Liver (tissue), 3 donors: ENCODE measurements at regions not wholly inside any gene's neighbourhood (a gene's known extent, or its start where the extent isn't known, plus 50 kb on each side); places are given as distances from the start of the nearest gene placed in this dataset.

Experiments used
- CTCF ChIP-seq: fragments of 150-350 bp; IDR thresholded peaks from 2 replicates; pipeline ENCODE4 v1.5.1; 2017; ENCODE audit warnings: improper control_type of control experiment, low read depth, low read length; ENCODE audit not compliant: missing input control
- EGR1 ChIP-seq, 2 donors: IDR thresholded peaks; 2 replicates each; pipeline ENCODE4 v1.6.1; 2016 to 2018; ENCODE audit warnings: antibody characterized with exemption in 2 of 2, low read depth in 2 of 2
- FOXA2 ChIP-seq: IDR thresholded peaks from 2 replicates; pipeline ENCODE4 v1.6.1; 2016; ENCODE audit warnings: antibody characterized with exemption
- HNF4A ChIP-seq, 2 donors: conservative IDR thresholded peaks; 2 replicates each; pipeline ENCODE4 v1.6.1; 2016; ENCODE audit warnings: antibody characterized with exemption in 2 of 2, mild to moderate bottlenecking in 2 of 2
- RAD21 ChIP-seq, 2 donors: IDR thresholded peaks; 2 replicates each; pipeline ENCODE4 v1.6.1; 2016; ENCODE audit warnings: antibody characterized with exemption in 2 of 2, mild to moderate bottlenecking in 2 of 2
- TAF1 ChIP-seq: conservative IDR thresholded peaks from 2 replicates; pipeline ENCODE4 v1.6.1; 2016; ENCODE audit warnings: antibody characterized with exemption, mild to moderate bottlenecking
- ZBTB33 ChIP-seq: IDR thresholded peaks from 2 replicates; pipeline ENCODE4 v1.6.1; 2016; ENCODE audit warnings: antibody characterized with exemption
- TF ChIP-seq, protein P1 (sequence below): IDR thresholded peaks from 2 replicates; pipeline ENCODE4 v1.6.1; 2016; ENCODE audit warnings: antibody characterized with exemption
- donor health status: healthy.
- donor health status: healthy.

DNA sequence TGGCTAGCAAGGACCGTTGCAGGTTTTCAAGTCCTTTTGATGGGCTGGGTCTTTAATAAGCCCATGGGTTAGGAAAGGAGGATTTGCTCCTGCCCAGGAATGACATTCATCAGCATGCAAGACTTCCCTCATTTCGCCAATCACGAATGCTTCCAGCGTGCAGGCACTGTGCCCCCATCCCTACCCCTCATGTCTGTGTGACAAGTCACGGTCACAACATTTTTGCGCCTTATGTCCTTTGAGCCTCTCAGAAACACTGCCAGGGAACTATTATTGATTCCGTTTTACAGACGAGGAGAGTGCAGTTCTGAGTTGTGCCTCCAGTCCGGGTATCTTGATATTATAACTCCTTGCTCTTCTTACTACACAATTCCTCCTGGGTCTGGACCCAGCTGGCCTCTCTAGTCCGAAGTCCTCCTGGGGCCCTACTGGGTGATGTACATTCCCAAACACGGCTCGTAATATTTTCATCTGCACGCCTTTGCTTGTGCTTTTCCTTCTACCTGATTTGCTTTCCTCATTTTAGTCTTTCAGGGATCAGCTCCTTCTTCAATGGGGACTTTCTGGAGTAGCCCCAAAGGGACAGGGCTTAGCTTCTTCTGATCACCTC is 101.8 kb upstream of the MYCN start:
- TF ChIP-seq, protein P1, sequence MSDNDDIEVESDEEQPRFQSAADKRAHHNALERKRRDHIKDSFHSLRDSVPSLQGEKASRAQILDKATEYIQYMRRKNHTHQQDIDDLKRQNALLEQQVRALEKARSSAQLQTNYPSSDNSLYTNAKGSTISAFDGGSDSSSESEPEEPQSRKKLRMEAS, result no peak
- TF ChIP-seq CTCF, result no peak
- no peak for TF ChIP-seq EGR1 (IDR thresholded peaks at IDR 0.05; ENCODE audit: low read depth in 2 of 2)
- TF ChIP-seq TAF1, result no peak
- TF ChIP-seq HNF4A (conservative IDR thresholded peaks at IDR 0.05), result no peak
- no peak for TF ChIP-seq ZBTB33
- TF ChIP-seq RAD21 (IDR thresholded peaks at IDR 0.05), result no peak
- TF ChIP-seq FOXA2, result no peak
